A673 (cell line): ENCODE measurements at regions not wholly inside any gene's neighbourhood (a gene's known extent, or its start where the extent isn't known, plus 50 kb on each side); places are given as distances from the start of the nearest gene placed in this dataset.
A peak's percentile ranks its signal among the peaks of the same experiment; 100 is the strongest.

Experiments used
- BruUV-seq: library from RNA; stranded (reverse); fragments of 400-500 nt; replicated peaks from 2 replicates; lab custom pipeline; 2021; lab: Mats Ljungman, UMichigan
- CTCF ChIA-PET: fragments of 300-600 bp; sonication (Branson Sonifier 250); formaldehyde crosslinking; loops from one replicate; lab custom pipeline; 2022; ENCODE audit warnings: antibody characterized with exemption; lab: Charles Lee
- POLR2A ChIA-PET: fragments of 300-600 bp; sonication (Branson Sonifier 250); formaldehyde crosslinking; loops from one replicate; lab custom pipeline; 2022; ENCODE audit warnings: antibody characterized with exemption; ENCODE audit not compliant: low non-redundant PET; lab: Charles Lee
- DNase-seq: peaks from one replicate; pipeline ENCODE4 v3.0.0-alpha.2; 2015; ENCODE audit warnings: low spot score
- H3K27ac ChIP-seq: fragments of 200-600 bp; sonication (generic); 2 replicates; pipeline ENCODE4 v1.5.1; 2016; ENCODE audit warnings: mixed run types, low read depth, mild to moderate bottlenecking, mixed read lengths, antibody characterized with exemption, low read length; ENCODE audit not compliant: poor library complexity, severe bottlenecking
- H3K27me3 ChIP-seq: fragments of 200-600 bp; sonication (generic); replicated peaks from 2 replicates; pipeline ENCODE4 v1.6.1; 2017; ENCODE audit warnings: mixed run types, low read depth, mild to moderate bottlenecking, mixed read lengths, antibody characterized with exemption, low read length; ENCODE audit not compliant: insufficient read depth, poor library complexity
- H3K36me3 ChIP-seq: fragments of 200-600 bp; sonication (generic); 2 replicates; pipeline ENCODE4 v1.6.1; 2016; ENCODE audit warnings: mixed run types, mild to moderate bottlenecking, mixed read lengths, antibody characterized with exemption, low read length; ENCODE audit not compliant: insufficient read depth, poor library complexity, severe bottlenecking
- H3K4me1 ChIP-seq: fragments of 200-600 bp; sonication (generic); 2 replicates; pipeline ENCODE4 v1.6.1; 2017; ENCODE audit warnings: mixed run types, mild to moderate bottlenecking, mixed read lengths, antibody characterized with exemption, low read length; ENCODE audit not compliant: insufficient read depth, poor library complexity, severe bottlenecking
- H3K4me3 ChIP-seq: fragments of 200-600 bp; sonication (generic); 2 replicates; pipeline ENCODE4 v1.5.1; 2016; ENCODE audit warnings: low read depth, mixed run types, mild to moderate bottlenecking, mixed read lengths, low read length; ENCODE audit not compliant: poor library complexity, severe bottlenecking
- H3K9me3 ChIP-seq: fragments of 200-600 bp; sonication (generic); 2 replicates; pipeline ENCODE4 v1.6.1; 2016; ENCODE audit warnings: mixed run types, low read depth, mild to moderate bottlenecking, mixed read lengths, antibody characterized with exemption, low read length; ENCODE audit not compliant: poor library complexity, severe bottlenecking
- CTCF ChIP-seq: fragments of 300-800, 200-600 bp; sonication (generic); conservative IDR thresholded peaks from 2 replicates; pipeline ENCODE4 v1.5.1; 2017; ENCODE audit warnings: low read depth, mild to moderate bottlenecking, antibody characterized with exemption, low read length, moderate library complexity, mixed read lengths
- EZH2 ChIP-seq: fragments of 200-600 bp; sonication (generic); IDR thresholded peaks from 2 replicates; pipeline ENCODE4 v1.6.1; 2017; ENCODE audit warnings: borderline replicate concordance, low read depth, mild to moderate bottlenecking, mixed read lengths, antibody characterized with exemption, low read length; ENCODE audit not compliant: poor library complexity, severe bottlenecking
- intact Hi-C: fragments of 100-400 bp; cut with micrococcal nuclease; formaldehyde crosslinking; loops from one replicate; pipeline ENCODE4 v1.10.0; 2022; ENCODE audit not compliant: unreplicated experiment

- no peak overlapping the region for H3K4me3 ChIP-seq
- no peak for TF ChIP-seq EZH2
- TF ChIP-seq CTCF, result no peak
- POLR2A ChIA-PET, result interaction anchor here (0.5 kb wide), 1 partner anchor 45 kb away, joined by 4 read pairs; no protein-coding TSS in a partner anchor
- no peaks in the 10 kb centered on the region for H3K9me3 ChIP-seq
- peaks cover 35% of the 10 kb centered on the region for H3K4me1 ChIP-seq
- no peak overlapping the region for H3K27ac ChIP-seq
- H3K36me3 ChIP-seq, result no peaks in the 10 kb centered on the region
- DNase-seq, result peak; percentile 65
- no TSS peak for BruUV-seq
- intact Hi-C loops, result no loop called here
- H3K27me3 ChIP-seq, result no peaks in the 10 kb centered on the region
- CTCF ChIA-PET, result interaction anchor here (0.7 kb wide), 1 partner anchor 1785 kb away, joined by 3 read pairs; no protein-coding TSS in a partner anchor
These were observed 263.9 kb upstream of the TGFBR2 start for GRCh38 chr3:30342318-30343060.

- POLR2A ChIA-PET, result no interaction called here
- intact Hi-C loops, result no loop called here
These were observed 263.2 kb upstream of the TGFBR2 start for GRCh38 chr3:30343067-30343831.

GRCh38 chr3:30343861-30344260, 262.5 kb upstream of the TGFBR2 start:
- Histone ChIP-seq H3K9me3 (no peaks in the 10 kb centered on the region), H3K4me1 (peaks cover 40% of the 10 kb centered on the region), H3K27ac (no peak overlapping the region), H3K36me3 (no peaks in the 10 kb centered on the region), H3K27me3 (no peaks in the 10 kb centered on the region), H3K4me3 (no peak overlapping the region)
- no peak for DNase-seq
- BruUV-seq, result no TSS peak
- ChIA-PET POLR2A (interaction anchor here (0.7 kb wide), 1 partner anchor 141 kb away, joined by 3 read pairs; no protein-coding TSS in a partner anchor), CTCF (no interaction called here)
- TF ChIP-seq EZH2 (no peak), CTCF (no peak)
- intact Hi-C loops, result no loop called here

More at GRCh38 chr3:30343067-30343831, 263.2 kb upstream of the TGFBR2 start:
- no peaks in the 10 kb centered on the region for H3K36me3 ChIP-seq
- no TSS peak for BruUV-seq
- H3K4me3 ChIP-seq, result no peak overlapping the region
- H3K27me3 ChIP-seq, result no peaks in the 10 kb centered on the region
- no peak for DNase-seq
- CTCF ChIA-PET, result no interaction called here
- H3K9me3 ChIP-seq, result no peaks in the 10 kb centered on the region
- TF ChIP-seq EZH2, result no peak
- no peak for TF ChIP-seq CTCF
- H3K27ac ChIP-seq, result no peak overlapping the region
- peaks cover 40% of the 10 kb centered on the region for H3K4me1 ChIP-seq
